HepG2 (cell line): ENCODE measurements at regions not wholly inside any gene's neighbourhood (a gene's known extent, or its start where the extent isn't known, plus 50 kb on each side); places are given as distances from the start of the nearest gene placed in this dataset.

Experiments used
- ATAC-seq: fragments of 200-7000 bp; cut with Tn5 transposase; 3 replicates; pipeline ENCODE4 v1.9.1; 2020; ENCODE audit warnings: mild to moderate bottlenecking, moderate library complexity
- BruUV-seq: library from RNA; stranded (reverse); fragments of 400-500 nt; replicated peaks from 2 replicates; lab custom pipeline; 2021; lab: Mats Ljungman, UMichigan
- CTCF ChIA-PET: fragments of 300-600 bp; formaldehyde crosslinking; extraction: SDS; loops from one replicate; lab custom pipeline; 2021; ENCODE audit warnings: low total read pairs, inconsistent platforms, low intra/inter-chr PET ratio; lab: Yijun Ruan, JAX
- POLR2A ChIA-PET: fragments of 350-600 bp; sonication (Branson Sonifier 250); formaldehyde crosslinking; loops from one replicate; lab custom pipeline; 2020; ENCODE audit warnings: antibody characterized with exemption, inconsistent platforms; lab: Yijun Ruan, JAX
- DNase-seq: peaks from one replicate; pipeline ENCODE4 v3.0.0-alpha.2; 2015; ENCODE audit warnings: low spot score
- FAIRE-seq: peaks from 3 replicates; lab custom pipeline; 2011; peaks lifted over from hg19 to GRCh38; lab: Jason Lieb, UNC
- H2AFZ ChIP-seq: one replicate; pipeline ENCODE4 v1.6.1; 2011; ENCODE audit warnings: low read length, inconsistent platforms
- H3K27ac ChIP-seq: fragments of 300-600 bp; 3 replicates; pipeline ENCODE4 v1.8.0; 2011; ENCODE audit warnings: mixed run types, mild to moderate bottlenecking, mixed read lengths, low read length, inconsistent platforms; ENCODE audit not compliant: insufficient read depth; ENCODE audit errors: extremely low read length
- H3K27me3 ChIP-seq, 2 experiments: fragments of 200-600 bp in 1 of 2; 2 replicates in 1 of 2; 3 replicates in 1 of 2; pipeline versions ENCODE4 v1.6.0 to v1.8.0; 2011; ENCODE audit warnings: low read length in 2 of 2, mild to moderate bottlenecking in 2 of 2, moderate library complexity in 2 of 2, inconsistent platforms in 1 of 2; ENCODE audit not compliant: insufficient read depth in 2 of 2, control insufficient read depth in 1 of 2
- H3K36me3 ChIP-seq, 2 experiments: fragments of 200-600 bp in 1 of 2; replicated peaks in 1 of 2; 2 replicates in 1 of 2; 3 replicates in 1 of 2; pipeline versions ENCODE4 v1.5.1 to v1.8.0; 2011; ENCODE audit warnings: low read length in 2 of 2, inconsistent platforms in 1 of 2; ENCODE audit not compliant: insufficient read depth in 2 of 2, control insufficient read depth in 1 of 2
- H3K4me1 ChIP-seq: 2 replicates; pipeline ENCODE4 v1.5.1; 2012; ENCODE audit warnings: low read length, inconsistent platforms; ENCODE audit not compliant: insufficient read depth
- H3K4me2 ChIP-seq: 2 replicates; pipeline ENCODE4 v1.6.0; 2011; ENCODE audit warnings: low read depth, low read length, inconsistent platforms
- H3K4me3 ChIP-seq, 3 experiments: fragments of 200-600 bp in 1 of 3; sonication (generic), shearing (Covaris generic) in 1 of 3; replicated peaks in 1 of 3; 2 replicates each; pipeline ENCODE4 v1.5.1; 2011 to 2016; ENCODE audit warnings: low read length in 3 of 3, inconsistent platforms in 2 of 3, low read depth in 2 of 3, mild to moderate bottlenecking in 2 of 3, control low read depth in 1 of 3, mixed read lengths in 1 of 3; ENCODE audit not compliant: insufficient read depth in 1 of 3
- H3K79me2 ChIP-seq: one replicate; pipeline ENCODE4 v1.6.1; 2011; ENCODE audit warnings: low read length, inconsistent platforms; ENCODE audit not compliant: insufficient read depth
- H3K9ac ChIP-seq: 2 replicates; pipeline ENCODE4 v1.6.0; 2011; ENCODE audit warnings: mild to moderate bottlenecking, low read depth, low read length, inconsistent platforms; ENCODE audit not compliant: insufficient read depth
- H3K9me3 ChIP-seq: 2 replicates; pipeline ENCODE4 v1.5.1; 2012; ENCODE audit warnings: mild to moderate bottlenecking, low read length
- H4K20me1 ChIP-seq: 2 replicates; pipeline ENCODE4 v1.6.0; 2011; ENCODE audit warnings: inconsistent platforms, mild to moderate bottlenecking, low read length, moderate library complexity; ENCODE audit not compliant: insufficient read depth
- ADNP ChIP-seq: sonication (generic); formaldehyde crosslinking; IDR thresholded peaks from 2 replicates; pipeline ENCODE4 v1.4.0; 2020; ENCODE audit warnings: missing genetic modification reagents
- AGO2 ChIP-seq: fragments of 200-400 bp; formaldehyde crosslinking; optimal IDR thresholded peaks from 2 replicates; pipeline ENCODE3; 2017; ENCODE audit warnings: mild to moderate bottlenecking, low read depth, low read length, moderate library complexity
- ATRX ChIP-seq: sonication (generic); formaldehyde crosslinking; IDR thresholded peaks from 2 replicates; pipeline ENCODE4 v1.4.0; 2020; ENCODE audit warnings: missing genetic modification reagents, borderline replicate concordance
- CCAR2 ChIP-seq: fragments of 200-400 bp; formaldehyde crosslinking; optimal IDR thresholded peaks from 2 replicates; pipeline ENCODE3; 2018; ENCODE audit warnings: low read depth, mild to moderate bottlenecking, low read length, moderate library complexity
- FOXC1 ChIP-seq: sonication (generic); formaldehyde crosslinking; IDR thresholded peaks from 2 replicates; pipeline ENCODE4 v1.8.0; 2022; ENCODE audit warnings: mild to moderate bottlenecking, missing genetic modification reagents, borderline replicate concordance
- KLF6 ChIP-seq: IDR thresholded peaks from 2 replicates; pipeline ENCODE4 v1.8.0; 2016; ENCODE audit warnings: missing biosample characterization, missing genetic modification reagents
- MTF2 ChIP-seq: sonication (generic); formaldehyde crosslinking; IDR thresholded peaks from 2 replicates; pipeline ENCODE4 v1.5.0; 2020; ENCODE audit warnings: missing genetic modification reagents, borderline replicate concordance
- TAF1 ChIP-seq: sonication (generic); formaldehyde crosslinking; IDR thresholded peaks from 2 replicates; pipeline ENCODE4 v1.4.0; 2020; ENCODE audit warnings: missing genetic modification reagents
- THAP11 ChIP-seq: IDR thresholded peaks from 2 replicates; pipeline ENCODE4 v1.6.1; 2016; ENCODE audit warnings: missing biosample characterization, missing genetic modification reagents
- ZFP36L1 ChIP-seq: sonication (generic); formaldehyde crosslinking; IDR thresholded peaks from 2 replicates; pipeline ENCODE4 v1.8.0; 2022; ENCODE audit warnings: mild to moderate bottlenecking, missing genetic modification reagents, moderate library complexity
- ZNF44 ChIP-seq: sonication (generic); formaldehyde crosslinking; IDR thresholded peaks from 2 replicates; pipeline ENCODE4 v1.5.1; 2020; ENCODE audit warnings: mild to moderate bottlenecking, missing genetic modification reagents
- ZNF546 ChIP-seq: sonication (generic); formaldehyde crosslinking; conservative IDR thresholded peaks from 2 replicates; pipeline ENCODE4 v1.8.1; 2023; ENCODE audit warnings: mild to moderate bottlenecking, missing genetic modification reagents
- ZNF616 ChIP-seq: sonication (generic); formaldehyde crosslinking; IDR thresholded peaks from 2 replicates; pipeline ENCODE4 v1.5.0; 2020; ENCODE audit warnings: low read depth, mild to moderate bottlenecking, missing genetic modification reagents
- ZSCAN25 ChIP-seq: sonication (generic); formaldehyde crosslinking; IDR thresholded peaks from 2 replicates; pipeline ENCODE4 v1.8.0; 2022; ENCODE audit warnings: mild to moderate bottlenecking, missing genetic modification reagents
- WGBS: methylation state at CpG from one replicate; pipeline ENCODE4 v1.1.6; 2017; ENCODE audit warnings: low lambda C conversion rate; 5-methylcytosine and 5-hydroxymethylcytosine counted together
- in situ Hi-C: cut with HindIII; loops from 2 replicates; pipeline ENCODE4 v1.10.0; 2017; ENCODE audit warnings: low pct_unique_long_range_greater_than_20kb; ENCODE audit not compliant: extremely low pct_ligation_motif_present
- intact Hi-C: fragments of 100-400 bp; cut with micrococcal nuclease; formaldehyde crosslinking; loops from one replicate; pipeline ENCODE4 v1.10.0; 2022; ENCODE audit not compliant: unreplicated experiment
- TF ChIP-seq, protein P1 (sequence below): sonication (generic); formaldehyde crosslinking; IDR thresholded peaks from 2 replicates; pipeline ENCODE4 v1.4.0; 2020; ENCODE audit warnings: missing genetic modification reagents, borderline replicate concordance

DNA sequence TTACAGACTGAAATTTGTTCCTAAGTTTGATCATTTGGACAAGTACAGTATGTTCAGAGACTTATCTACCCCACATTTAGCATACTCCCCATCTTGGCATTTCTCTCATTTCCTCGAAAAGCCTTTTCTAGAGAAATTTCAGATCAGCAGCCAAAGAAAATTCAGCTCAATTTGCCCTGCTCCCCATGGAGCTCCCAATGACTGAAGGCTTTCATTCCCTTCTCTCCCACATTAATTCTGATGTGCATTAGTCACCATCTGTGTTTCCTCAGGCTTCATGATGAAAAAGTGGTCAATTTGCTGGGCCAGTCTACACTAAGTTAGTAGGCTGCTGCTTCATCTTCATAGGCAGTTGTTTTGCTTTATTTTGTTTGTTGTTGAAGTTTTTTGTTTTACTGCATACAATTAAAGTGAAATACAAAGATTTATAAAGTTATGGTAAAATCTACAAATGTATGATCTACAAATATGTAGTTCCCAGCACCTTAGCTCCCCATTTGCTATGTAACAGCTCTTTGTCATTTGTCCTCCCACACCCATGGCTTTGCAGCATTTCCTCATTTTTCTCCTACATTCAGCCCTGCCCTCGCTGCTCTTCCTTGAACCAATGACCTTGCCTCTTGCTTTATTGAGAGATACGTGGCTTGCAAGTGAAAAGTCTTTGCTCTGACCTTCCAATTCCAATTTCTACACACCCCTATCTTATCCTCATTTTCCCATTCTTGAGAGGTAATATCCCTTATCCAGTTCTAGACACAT lies 193.9 kb downstream of the ANAPC10 start:
- TF ChIP-seq FOXC1 (CRISPR knock-in tag) (no peak), ATRX (CRISPR knock-in tag) (no peak), ZSCAN25 (CRISPR knock-in tag) (no peak), KLF6 (CRISPR knock-in tag) (no peak), ZNF546 (no peak), AGO2 (no peak), THAP11 (no peak), CCAR2 (no peak), TAF1 (CRISPR knock-in tag) (no peak), ADNP (CRISPR knock-in tag) (no peak), ZNF44 (no peak), ZNF616 (no peak), MTF2 (CRISPR knock-in tag) (no peak), ZFP36L1 (CRISPR knock-in tag) (no peak)
- TF ChIP-seq, protein P1, sequence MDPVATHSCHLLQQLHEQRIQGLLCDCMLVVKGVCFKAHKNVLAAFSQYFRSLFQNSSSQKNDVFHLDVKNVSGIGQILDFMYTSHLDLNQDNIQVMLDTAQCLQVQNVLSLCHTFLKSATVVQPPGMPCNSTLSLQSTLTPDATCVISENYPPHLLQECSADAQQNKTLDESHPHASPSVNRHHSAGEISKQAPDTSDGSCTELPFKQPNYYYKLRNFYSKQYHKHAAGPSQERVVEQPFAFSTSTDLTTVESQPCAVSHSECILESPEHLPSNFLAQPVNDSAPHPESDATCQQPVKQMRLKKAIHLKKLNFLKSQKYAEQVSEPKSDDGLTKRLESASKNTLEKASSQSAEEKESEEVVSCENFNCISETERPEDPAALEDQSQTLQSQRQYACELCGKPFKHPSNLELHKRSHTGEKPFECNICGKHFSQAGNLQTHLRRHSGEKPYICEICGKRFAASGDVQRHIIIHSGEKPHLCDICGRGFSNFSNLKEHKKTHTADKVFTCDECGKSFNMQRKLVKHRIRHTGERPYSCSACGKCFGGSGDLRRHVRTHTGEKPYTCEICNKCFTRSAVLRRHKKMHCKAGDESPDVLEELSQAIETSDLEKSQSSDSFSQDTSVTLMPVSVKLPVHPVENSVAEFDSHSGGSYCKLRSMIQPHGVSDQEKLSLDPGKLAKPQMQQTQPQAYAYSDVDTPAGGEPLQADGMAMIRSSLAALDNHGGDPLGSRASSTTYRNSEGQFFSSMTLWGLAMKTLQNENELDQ (CRISPR knock-in tag) = no peak
- TF ChIP-seq, all 625 proteins: peak for 0
- 3% methylated on average over 3 of the region's 3 CpGs for WGBS
- FAIRE-seq = no peak
- H3K36me3 ChIP-seq = no peaks in the 10 kb centered on the region
- ChIA-PET POLR2A (no interaction called here), CTCF (no interaction called here)
- H3K9ac ChIP-seq = no peak overlapping the region
- no peak overlapping the region for H3K27ac ChIP-seq
- H3K4me3 ChIP-seq = no peak overlapping the region
- BruUV-seq = no TSS peak
- H3K4me2 ChIP-seq = no peak overlapping the region
- in situ Hi-C loops (no loop called here), intact Hi-C loops (no loop called here)
- H3K4me1 ChIP-seq = no peaks in the 10 kb centered on the region
- H3K9me3 ChIP-seq = no peaks in the 10 kb centered on the region
- ATAC-seq = no peak
- no peak for DNase-seq
- no peaks in the 10 kb centered on the region for H3K27me3 ChIP-seq
- no peak overlapping the region for H2AFZ ChIP-seq
- H3K79me2 ChIP-seq = no peaks in the 10 kb centered on the region
- H4K20me1 ChIP-seq = no peaks in the 10 kb centered on the region
